ENCODE measurements at regions not wholly inside any gene's neighbourhood (a gene's known extent, or its start where the extent isn't known, plus 50 kb on each side); places are given as distances from the start of the nearest gene placed in this dataset.
A peak's percentile ranks its signal among the peaks of the same experiment; 100 is the strongest.
"Not testable (repeated sequence)": the region's sequence is repeated elsewhere in the genome, so short reads cannot be mapped to it uniquely, and the experiment has no call there.

- no peak overlapping the region for H3K4me3 ChIP-seq
- no peaks in the 10 kb centered on the region for H3K36me3 ChIP-seq (ENCODE audit: insufficient read depth, low read length)
- no peak for TF ChIP-seq FOXP2 (optimal IDR thresholded peaks at IDR 0.05; ENCODE audit: control extremely low read depth, extremely low read length, insufficient read depth)
- no peak for TF ChIP-seq POLR2AphosphoS5 (IDR thresholded peaks at IDR 0.05; ENCODE audit: borderline replicate concordance, low read depth, low read length)
- TF ChIP-seq EZH2 (IDR thresholded peaks at IDR 0.05) = no peak
- H3K9me3 ChIP-seq (ENCODE audit: low read depth, low read length) = no peaks in the 10 kb centered on the region
- H3K9ac ChIP-seq (ENCODE audit: insufficient read length) = no peak overlapping the region
- peak; percentile 14 for DNase-seq (ENCODE audit: low read depth, low spot score)
- H3K27ac ChIP-seq = no peak overlapping the region
These were observed 685.0 kb downstream of the TMEM121 start for GRCh38 chr14:106211334-106211900.

- Histone ChIP-seq H3K4me3 (no peak overlapping the region), H3K27ac (no peak overlapping the region), H3K9me3 (ENCODE audit: low read depth, low read length) (no peaks in the 10 kb centered on the region), H3K36me3 (ENCODE audit: insufficient read depth, low read length) (no peaks in the 10 kb centered on the region), H3K9ac (ENCODE audit: insufficient read length) (no peak overlapping the region)
- no peak for DNase-seq (ENCODE audit: low read depth, low spot score)
- no peak for TF ChIP-seq POLR2AphosphoS5 (IDR thresholded peaks at IDR 0.05; ENCODE audit: borderline replicate concordance, low read depth, low read length)
These were observed 688.8 kb downstream of the TMEM121 start for GRCh38 chr14:106215229-106215628.

GRCh38 chr14:106216679-106217078, 690.3 kb downstream of the TMEM121 start:
- no peak for TF ChIP-seq POLR2AphosphoS5 (IDR thresholded peaks at IDR 0.05; ENCODE audit: borderline replicate concordance, low read depth, low read length)
- no peak for TF ChIP-seq FOXP2 (optimal IDR thresholded peaks at IDR 0.05; ENCODE audit: control extremely low read depth, extremely low read length, insufficient read depth)
- no peak for TF ChIP-seq EZH2 (IDR thresholded peaks at IDR 0.05)
- no peak for DNase-seq (ENCODE audit: low read depth, low spot score)
- H3K9ac ChIP-seq (ENCODE audit: insufficient read length) = no peak overlapping the region
- no peak overlapping the region for H3K4me3 ChIP-seq
- H3K9me3 ChIP-seq (ENCODE audit: low read depth, low read length) = no peaks in the 10 kb centered on the region
- H3K27ac ChIP-seq = no peak overlapping the region
- no peaks in the 10 kb centered on the region for H3K36me3 ChIP-seq (ENCODE audit: insufficient read depth, low read length)

- Histone ChIP-seq H3K9me3 (ENCODE audit: low read depth, low read length) (no peaks in the 10 kb centered on the region), H3K36me3 (ENCODE audit: insufficient read depth, low read length) (no peaks in the 10 kb centered on the region)
- no peak for TF ChIP-seq FOXP2 (optimal IDR thresholded peaks at IDR 0.05; ENCODE audit: control extremely low read depth, extremely low read length, insufficient read depth)
- no peak for TF ChIP-seq EZH2 (IDR thresholded peaks at IDR 0.05)
- no peak for TF ChIP-seq POLR2AphosphoS5 (IDR thresholded peaks at IDR 0.05; ENCODE audit: borderline replicate concordance, low read depth, low read length)
These were observed 691.8 kb downstream of the TMEM121 start for GRCh38 chr14:106218174-106218573.

GRCh38 chr14:106222311-106222710, 695.9 kb downstream of the TMEM121 start:
- H3K36me3 ChIP-seq (ENCODE audit: insufficient read depth, low read length) = no peaks in the 10 kb centered on the region
- no peak overlapping the region for H3K27ac ChIP-seq
- H3K9me3 ChIP-seq (ENCODE audit: low read depth, low read length) = no peaks in the 10 kb centered on the region
- H3K9ac ChIP-seq (ENCODE audit: insufficient read length) = no peak overlapping the region
- TF ChIP-seq POLR2AphosphoS5 (IDR thresholded peaks at IDR 0.05; ENCODE audit: borderline replicate concordance, low read depth, low read length) = no peak
- no peak for TF ChIP-seq EZH2 (IDR thresholded peaks at IDR 0.05)
- TF ChIP-seq FOXP2 (optimal IDR thresholded peaks at IDR 0.05; ENCODE audit: control extremely low read depth, extremely low read length, insufficient read depth) = no peak
- no peak for DNase-seq (ENCODE audit: low read depth, low spot score)
- no peak overlapping the region for H3K4me3 ChIP-seq

More at GRCh38 chr14:106218174-106218573, 691.8 kb downstream of the TMEM121 start:
- no peak for DNase-seq (ENCODE audit: low read depth, low spot score)
- Histone ChIP-seq H3K4me3 (no peak overlapping the region), H3K27ac (no peak overlapping the region), H3K9ac (ENCODE audit: insufficient read length) (peak overlapping the region; percentile 47)

- Histone ChIP-seq H3K9ac (ENCODE audit: insufficient read length) (no peak overlapping the region), H3K27ac (no peak overlapping the region), H3K36me3 (ENCODE audit: insufficient read depth, low read length) (no peaks in the 10 kb centered on the region), H3K9me3 (ENCODE audit: low read depth, low read length) (no peaks in the 10 kb centered on the region), H3K4me3 (no peak overlapping the region)
- no peak for TF ChIP-seq FOXP2 (optimal IDR thresholded peaks at IDR 0.05; ENCODE audit: control extremely low read depth, extremely low read length, insufficient read depth)
- TF ChIP-seq EZH2 (IDR thresholded peaks at IDR 0.05) = no peak
- TF ChIP-seq POLR2AphosphoS5 (IDR thresholded peaks at IDR 0.05; ENCODE audit: borderline replicate concordance, low read depth, low read length) = no peak
- no peak for DNase-seq (ENCODE audit: low read depth, low spot score)
These were observed 696.3 kb downstream of the TMEM121 start for GRCh38 chr14:106222731-106223130.

- H3K9me3 ChIP-seq (ENCODE audit: low read depth, low read length) = no peaks in the 10 kb centered on the region
- H3K4me3 ChIP-seq = no peak overlapping the region
- no peak for DNase-seq (ENCODE audit: low read depth, low spot score)
- no peak for TF ChIP-seq FOXP2 (optimal IDR thresholded peaks at IDR 0.05; ENCODE audit: control extremely low read depth, extremely low read length, insufficient read depth)
- no peak for TF ChIP-seq EZH2 (IDR thresholded peaks at IDR 0.05)
- TF ChIP-seq POLR2AphosphoS5 (IDR thresholded peaks at IDR 0.05; ENCODE audit: borderline replicate concordance, low read depth, low read length) = no peak
- H3K36me3 ChIP-seq (ENCODE audit: insufficient read depth, low read length) = no peaks in the 10 kb centered on the region
- H3K9ac ChIP-seq (ENCODE audit: insufficient read length) = no peak overlapping the region
- no peak overlapping the region for H3K27ac ChIP-seq
These were observed 701.4 kb downstream of the TMEM121 start for GRCh38 chr14:106227793-106228192.

- TF ChIP-seq FOXP2 (optimal IDR thresholded peaks at IDR 0.05; ENCODE audit: control extremely low read depth, extremely low read length, insufficient read depth) = no peak
- TF ChIP-seq EZH2 (IDR thresholded peaks at IDR 0.05) = no peak
- Histone ChIP-seq H3K27ac (no peak overlapping the region), H3K9me3 (ENCODE audit: low read depth, low read length) (no peaks in the 10 kb centered on the region), H3K4me3 (no peak overlapping the region), H3K9ac (ENCODE audit: insufficient read length) (no peak overlapping the region), H3K36me3 (ENCODE audit: insufficient read depth, low read length) (no peaks in the 10 kb centered on the region)
- DNase-seq (ENCODE audit: low read depth, low spot score) = no peak
These were observed 702.3 kb downstream of the TMEM121 start for GRCh38 chr14:106228541-106229158.

- DNase-seq (ENCODE audit: low read depth, low spot score) = no peak
- TF ChIP-seq EZH2 (IDR thresholded peaks at IDR 0.05) (no peak), FOXP2 (optimal IDR thresholded peaks at IDR 0.05; ENCODE audit: control extremely low read depth, extremely low read length, insufficient read depth) (no peak), POLR2AphosphoS5 (IDR thresholded peaks at IDR 0.05; ENCODE audit: borderline replicate concordance, low read depth, low read length) (no peak)
- Histone ChIP-seq H3K27ac (no peak overlapping the region), H3K9me3 (ENCODE audit: low read depth, low read length) (no peaks in the 10 kb centered on the region), H3K36me3 (ENCODE audit: insufficient read depth, low read length) (no peaks in the 10 kb centered on the region), H3K4me3 (no peak overlapping the region), H3K9ac (ENCODE audit: insufficient read length) (no peak overlapping the region)
These were observed 703.7 kb downstream of the TMEM121 start for GRCh38 chr14:106230071-106230470.

GRCh38 chr14:106233191-106233590, 706.8 kb downstream of the TMEM121 start:
- not testable (repeated sequence) for H3K4me3 ChIP-seq; H3K9ac ChIP-seq (ENCODE audit: insufficient read length); H3K36me3 ChIP-seq (ENCODE audit: insufficient read depth, low read length); H3K27ac ChIP-seq; H3K9me3 ChIP-seq (ENCODE audit: low read depth, low read length)
- DNase-seq (ENCODE audit: low read depth, low spot score) = peak; percentile 51

GRCh38 chr14:106234525-106235254, 708.3 kb downstream of the TMEM121 start:
- not testable (repeated sequence) for DNase-seq (ENCODE audit: low read depth, low spot score); H3K4me3 ChIP-seq; H3K9ac ChIP-seq (ENCODE audit: insufficient read length); H3K27ac ChIP-seq; H3K9me3 ChIP-seq (ENCODE audit: low read depth, low read length); H3K36me3 ChIP-seq (ENCODE audit: insufficient read depth, low read length)

Measured in SK-N-MC (cell line).